ENCODE measurements at regions not wholly inside any gene's neighbourhood (a gene's known extent, or its start where the extent isn't known, plus 50 kb on each side); places are given as distances from the start of the nearest gene placed in this dataset.
"Not testable (repeated sequence)": the region's sequence is repeated elsewhere in the genome, so short reads cannot be mapped to it uniquely, and the experiment has no call there.

DNA sequence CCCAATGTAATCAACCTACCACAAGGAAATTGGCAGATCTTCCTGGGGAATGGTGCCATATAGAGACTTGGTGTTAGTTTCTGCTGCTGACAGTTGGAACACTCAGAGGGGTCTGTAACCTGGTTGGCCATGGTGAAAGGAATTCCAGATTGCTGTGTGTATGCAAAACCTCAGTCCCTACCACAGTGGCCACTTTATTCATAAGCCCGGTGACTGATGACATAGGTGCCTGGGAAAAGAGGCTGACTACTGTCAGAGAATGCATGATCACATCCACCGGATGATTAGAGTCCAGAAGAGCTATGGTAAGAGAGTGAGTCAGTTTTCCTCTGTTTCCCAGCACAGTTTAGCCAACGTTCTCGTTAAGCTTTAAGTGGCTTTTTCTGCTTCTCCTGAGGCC, 156.8 kb upstream of the NPAP1 start:
- ATAC-seq (ENCODE audit: poor library complexity); DNase-seq; intact Hi-C loops (cut with DNase I): not testable (repeated sequence)

DNA sequence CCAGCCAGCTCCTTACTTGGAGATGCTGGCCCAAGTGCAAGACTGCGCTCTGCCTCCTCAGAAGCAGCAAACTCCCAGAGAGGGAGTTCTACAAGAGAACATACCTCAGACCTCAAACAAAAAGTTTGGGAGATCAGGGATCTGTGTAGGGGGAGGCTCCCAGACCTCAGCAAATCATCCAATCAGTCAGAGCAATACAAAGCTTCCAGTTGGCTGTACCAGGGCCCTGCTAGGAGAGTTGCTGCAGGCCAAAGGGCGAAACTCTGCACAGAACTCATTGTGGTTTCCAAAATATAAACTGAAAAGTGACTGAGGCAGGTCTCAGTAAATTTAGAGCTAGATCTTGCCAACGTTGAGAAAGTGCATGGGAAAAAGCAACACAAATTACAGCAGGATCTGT, 144.3 kb upstream of the NPAP1 start:
- ATAC-seq (ENCODE audit: poor library complexity); intact Hi-C loops (cut with DNase I); DNase-seq: not testable (repeated sequence)

DNA sequence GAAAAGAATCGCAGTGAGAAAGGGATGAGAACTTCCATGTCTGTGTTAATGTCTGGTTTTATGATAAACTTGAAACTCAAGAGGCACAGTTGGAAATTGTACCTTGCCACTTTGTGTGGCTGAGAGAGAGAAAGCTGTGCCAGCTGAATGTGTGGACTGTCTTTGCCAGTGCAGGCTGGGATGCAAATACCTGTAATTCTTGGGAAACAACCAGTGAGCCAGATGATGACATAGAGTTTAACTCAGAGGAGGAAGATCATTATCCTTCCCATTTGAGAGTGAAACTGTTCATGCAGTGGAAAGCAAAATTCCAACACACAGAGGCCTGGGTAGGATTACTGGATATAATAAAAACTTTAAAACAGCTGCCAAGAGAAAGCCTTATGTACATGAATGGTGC, 141.5 kb upstream of the NPAP1 start:
- intact Hi-C loops (cut with DNase I); ATAC-seq (ENCODE audit: poor library complexity); DNase-seq: not testable (repeated sequence)

DNA sequence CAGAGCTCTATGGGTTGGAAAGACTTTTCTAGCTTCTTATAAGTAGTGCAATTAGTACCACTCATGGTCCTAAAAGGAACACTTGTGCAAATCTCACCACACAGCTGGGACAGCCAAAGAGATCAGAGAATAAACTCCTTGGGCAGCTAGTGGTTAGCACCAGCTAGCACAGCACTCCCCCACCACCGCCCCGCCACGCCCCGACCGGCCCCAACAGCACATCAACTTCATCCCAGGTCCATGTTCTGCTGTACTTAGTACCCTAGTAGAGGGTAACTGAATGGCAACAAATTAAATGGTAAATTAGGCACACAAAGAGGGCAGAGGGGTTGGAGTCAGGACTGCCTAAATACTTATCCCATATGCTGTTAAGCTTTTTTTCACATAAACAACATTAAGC, 118.3 kb upstream of the NPAP1 start:
- DNase-seq; ATAC-seq (ENCODE audit: poor library complexity); intact Hi-C loops (cut with DNase I): not testable (repeated sequence)

DNA sequence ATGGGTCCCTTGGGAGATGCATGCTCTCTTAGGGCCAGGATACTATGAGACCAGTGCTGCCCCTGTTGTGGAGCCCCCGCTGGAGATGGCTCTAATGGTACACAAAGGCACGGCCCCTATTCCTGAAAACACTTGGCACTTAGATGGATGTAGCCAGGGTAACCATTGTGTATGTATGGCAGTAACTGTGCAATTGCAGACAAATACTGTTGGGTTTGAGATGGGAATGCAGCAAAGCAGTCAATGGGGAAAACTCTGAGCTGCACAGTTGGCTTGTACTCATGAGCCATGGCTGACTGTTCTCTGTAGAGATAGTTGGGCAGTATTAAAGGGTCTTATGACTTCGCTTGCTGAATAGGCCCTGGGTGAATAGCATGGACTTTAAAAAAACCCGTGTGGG, 67.9 kb upstream of the NPAP1 start:
- intact Hi-C loops (cut with DNase I) = no loop called here
- DNase-seq = no peak
- no peak for ATAC-seq (ENCODE audit: poor library complexity)

DNA sequence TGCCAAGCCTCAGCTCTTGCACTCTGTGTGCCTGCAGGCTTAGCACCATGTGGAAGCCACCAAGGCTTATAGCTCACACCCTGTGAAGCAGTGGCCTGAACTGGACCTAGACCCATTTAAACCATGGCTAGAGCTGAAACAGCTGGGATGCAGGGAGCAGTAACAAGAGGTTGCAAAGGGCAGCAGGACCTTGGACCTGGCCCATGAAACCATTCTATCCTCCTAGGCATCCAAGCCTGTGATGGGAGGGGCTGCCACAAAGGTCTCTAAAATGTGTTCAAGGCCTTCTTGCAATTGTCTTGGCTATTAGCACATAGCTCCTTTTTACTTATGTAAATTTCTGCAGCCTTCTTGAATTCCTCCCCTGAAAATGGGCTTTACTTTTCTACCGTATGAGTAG, 57.9 kb upstream of the NPAP1 start:
- intact Hi-C loops (cut with DNase I) = no loop called here
- DNase-seq = no peak

DNA sequence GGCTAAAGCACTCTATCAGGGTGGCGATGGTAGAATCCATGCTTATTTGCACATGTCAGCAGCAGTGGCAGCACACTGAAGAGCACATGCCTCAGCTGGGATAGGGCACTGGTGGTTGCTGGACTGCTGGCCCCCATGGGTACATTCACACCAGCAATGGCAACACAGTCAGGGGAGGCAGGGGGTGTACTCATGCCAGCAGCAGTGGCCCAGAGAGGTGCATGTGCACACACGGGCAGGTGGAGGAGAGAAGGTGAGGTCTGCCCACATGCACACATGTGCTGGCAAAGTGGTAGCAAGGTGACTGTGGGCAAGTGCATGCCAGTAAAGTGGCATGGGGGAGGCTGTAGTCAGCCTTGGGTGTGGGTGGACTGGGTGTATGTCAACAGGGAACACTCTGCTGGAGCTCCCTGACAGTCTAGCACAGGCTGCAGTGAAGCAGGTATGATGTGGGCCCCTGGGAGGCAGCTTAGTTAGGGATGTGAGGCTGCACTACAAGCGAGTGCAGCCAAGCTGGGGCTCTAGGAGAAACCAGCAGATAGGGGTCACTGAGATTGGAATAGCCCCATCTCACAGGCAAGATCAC, 53.9 kb upstream of the NPAP1 start:
- no peak for DNase-seq
- ATAC-seq (ENCODE audit: poor library complexity) = no peak
- intact Hi-C loops (cut with DNase I) = no loop called here

More for the DNA sequence above, 57.9 kb upstream of the NPAP1 start:
- no peak for ATAC-seq (ENCODE audit: poor library complexity)

All from Right ventricle myocardium superior (tissue), 1 donor.